ENCODE measurements at regions not wholly inside any gene's neighbourhood (a gene's known extent, or its start where the extent isn't known, plus 50 kb on each side); places are given as distances from the start of the nearest gene placed in this dataset.

GRCh38 chr6:9159051-9159450 is 723.7 kb upstream of the SLC35B3 start (continued):
- TF ChIP-seq SP1 (IDR thresholded peaks at IDR 0.05) (no peak), FOXA2 (IDR thresholded peaks at IDR 0.05) (no peak), RXRA (IDR thresholded peaks at IDR 0.05) (no peak), FOXA1 (IDR thresholded peaks at IDR 0.05) (no peak), YY1 (IDR thresholded peaks at IDR 0.05) (no peak), HNF4A (conservative IDR thresholded peaks at IDR 0.05) (no peak), NR2F2 (IDR thresholded peaks at IDR 0.05) (no peak)

GRCh38 chr6:9155836-9156235 is 720.5 kb upstream of the SLC35B3 start:
- Histone ChIP-seq H3K36me3 (ENCODE audit: control insufficient read depth in 4 of 4, insufficient read depth in 3 of 4, low read depth in 1 of 4, low read length in 3 of 4) (no peaks in the 10 kb centered on the region), H3K4me3 (ENCODE audit: low read depth in 1 of 3, low read length in 3 of 3) (no peak overlapping the region), H3K4me1 (ENCODE audit: control insufficient read depth in 4 of 4, insufficient read depth in 4 of 4, low read length in 3 of 4) (no peaks in the 10 kb centered on the region), H3K9ac (ENCODE audit: low read depth in 1 of 2, low read length in 2 of 2) (no peak overlapping the region), H3K27me3 (ENCODE audit: control insufficient read depth in 4 of 4, insufficient read depth in 4 of 4, low read length in 3 of 4) (no peaks in the 10 kb centered on the region), H3K9me3 (ENCODE audit: control insufficient read depth in 4 of 4, low read length in 3 of 4) (no peaks in the 10 kb centered on the region), H3K27ac (ENCODE audit: low read depth in 1 of 2, low read length in 2 of 2) (no peak overlapping the region)
- WGBS, result 61% methylated on average over 3 of the region's 3 CpGs
- TF ChIP-seq GABPA (IDR thresholded peaks at IDR 0.05 in 1 of 2, conservative IDR thresholded peaks at IDR 0.05 in 1 of 2) (no peak), HNF4A (conservative IDR thresholded peaks at IDR 0.05) (no peak), FOXA2 (IDR thresholded peaks at IDR 0.05) (no peak), JUND (IDR thresholded peaks at IDR 0.05) (no peak), NR2F2 (IDR thresholded peaks at IDR 0.05) (no peak), EGR1 (IDR thresholded peaks at IDR 0.05; ENCODE audit: low read depth in 2 of 2) (no peak), FOXA1 (IDR thresholded peaks at IDR 0.05) (no peak), YY1 (IDR thresholded peaks at IDR 0.05) (no peak), SP1 (IDR thresholded peaks at IDR 0.05) (no peak), RAD21 (IDR thresholded peaks at IDR 0.05) (no peak), TAF1 (conservative IDR thresholded peaks at IDR 0.05) (no peak), REST (IDR thresholded peaks at IDR 0.05) (no peak), HNF4G (IDR thresholded peaks at IDR 0.05) (no peak), RXRA (IDR thresholded peaks at IDR 0.05) (no peak), ZBTB33 (IDR thresholded peaks at IDR 0.05) (no peak)
- TF ChIP-seq, protein P1, sequence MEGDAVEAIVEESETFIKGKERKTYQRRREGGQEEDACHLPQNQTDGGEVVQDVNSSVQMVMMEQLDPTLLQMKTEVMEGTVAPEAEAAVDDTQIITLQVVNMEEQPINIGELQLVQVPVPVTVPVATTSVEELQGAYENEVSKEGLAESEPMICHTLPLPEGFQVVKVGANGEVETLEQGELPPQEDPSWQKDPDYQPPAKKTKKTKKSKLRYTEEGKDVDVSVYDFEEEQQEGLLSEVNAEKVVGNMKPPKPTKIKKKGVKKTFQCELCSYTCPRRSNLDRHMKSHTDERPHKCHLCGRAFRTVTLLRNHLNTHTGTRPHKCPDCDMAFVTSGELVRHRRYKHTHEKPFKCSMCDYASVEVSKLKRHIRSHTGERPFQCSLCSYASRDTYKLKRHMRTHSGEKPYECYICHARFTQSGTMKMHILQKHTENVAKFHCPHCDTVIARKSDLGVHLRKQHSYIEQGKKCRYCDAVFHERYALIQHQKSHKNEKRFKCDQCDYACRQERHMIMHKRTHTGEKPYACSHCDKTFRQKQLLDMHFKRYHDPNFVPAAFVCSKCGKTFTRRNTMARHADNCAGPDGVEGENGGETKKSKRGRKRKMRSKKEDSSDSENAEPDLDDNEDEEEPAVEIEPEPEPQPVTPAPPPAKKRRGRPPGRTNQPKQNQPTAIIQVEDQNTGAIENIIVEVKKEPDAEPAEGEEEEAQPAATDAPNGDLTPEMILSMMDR (IDR thresholded peaks at IDR 0.05; ENCODE audit: low read depth, low read length, missing input control), result no peak
- TF ChIP-seq, protein P2, sequence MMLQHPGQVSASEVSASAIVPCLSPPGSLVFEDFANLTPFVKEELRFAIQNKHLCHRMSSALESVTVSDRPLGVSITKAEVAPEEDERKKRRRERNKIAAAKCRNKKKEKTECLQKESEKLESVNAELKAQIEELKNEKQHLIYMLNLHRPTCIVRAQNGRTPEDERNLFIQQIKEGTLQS (IDR thresholded peaks at IDR 0.05), result no peak
- DNase-seq (ENCODE audit: low spot score), result no peak

Data from liver (tissue), 8 donors.